GM19043 (cell line): ENCODE measurements at regions not wholly inside any gene's neighbourhood (a gene's known extent, or its start where the extent isn't known, plus 50 kb on each side); places are given as distances from the start of the nearest gene placed in this dataset.

ENCODE experiments used
- ATAC-seq: cut with Tn5 transposase; IDR thresholded peaks from one replicate; pipeline ENCODE4 v1.9.1; 2021; ENCODE audit warnings: low read depth; ENCODE audit not compliant: unreplicated experiment

DNA sequence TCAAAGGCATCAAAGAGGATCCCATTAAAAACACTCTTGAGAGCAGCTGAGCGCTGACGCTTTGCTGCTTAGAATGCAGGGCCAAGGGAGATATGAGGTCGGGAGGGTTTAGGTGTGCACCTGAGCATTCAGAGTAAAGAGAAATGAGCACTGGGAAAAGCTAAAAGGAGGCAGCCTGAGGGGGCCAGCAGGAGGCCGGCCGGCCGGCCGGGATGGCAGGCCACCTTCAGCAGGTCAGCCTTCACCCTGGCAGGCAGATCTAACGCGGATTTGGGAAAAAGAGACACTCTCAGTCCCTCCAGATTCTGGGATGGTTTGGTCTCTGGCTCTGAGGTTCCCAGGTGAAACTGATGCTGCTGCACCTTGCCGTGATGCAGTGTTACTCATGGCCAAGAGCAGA, 393.5 kb downstream of the TRIML1 start:
- no peak for ATAC-seq

DNA sequence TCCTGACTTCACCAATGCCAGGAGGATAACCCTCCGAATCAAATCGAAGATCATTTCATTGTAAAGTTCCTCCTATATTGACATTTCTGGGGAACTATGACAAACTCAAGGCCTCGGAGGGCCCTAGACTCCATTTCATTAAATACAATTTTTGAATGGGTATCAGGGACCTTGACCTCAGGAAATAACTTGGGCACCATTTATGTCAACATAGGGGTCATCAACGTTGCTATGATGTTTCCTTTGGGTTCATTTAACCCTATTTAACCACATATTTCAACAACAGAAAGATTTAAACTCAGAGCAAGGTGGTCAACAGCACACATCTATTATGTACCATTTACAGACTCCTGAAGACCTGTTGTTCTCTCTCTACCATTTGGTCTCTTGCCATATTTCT, 395.1 kb downstream of the TRIML1 start:
- no peak for ATAC-seq

DNA sequence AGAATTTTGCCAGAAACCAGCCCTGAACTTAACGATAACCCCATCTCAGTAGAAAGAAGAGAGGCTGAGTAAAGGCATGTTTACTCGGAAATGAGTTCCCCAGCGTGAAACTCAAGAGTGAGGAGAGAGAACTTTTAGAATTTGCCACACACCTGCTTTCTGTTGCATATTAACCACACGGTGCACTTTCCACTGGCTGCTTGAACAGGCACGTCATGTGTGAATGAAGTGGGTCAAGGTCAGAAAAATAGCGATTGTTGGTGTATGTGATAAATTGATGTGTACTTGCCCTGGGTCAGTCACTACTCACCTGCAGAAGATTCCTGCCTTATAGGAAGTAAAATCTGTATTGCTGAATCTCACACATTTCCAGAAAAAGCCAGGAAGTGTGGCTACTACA, 395.7 kb downstream of the TRIML1 start:
- no peak for ATAC-seq

DNA sequence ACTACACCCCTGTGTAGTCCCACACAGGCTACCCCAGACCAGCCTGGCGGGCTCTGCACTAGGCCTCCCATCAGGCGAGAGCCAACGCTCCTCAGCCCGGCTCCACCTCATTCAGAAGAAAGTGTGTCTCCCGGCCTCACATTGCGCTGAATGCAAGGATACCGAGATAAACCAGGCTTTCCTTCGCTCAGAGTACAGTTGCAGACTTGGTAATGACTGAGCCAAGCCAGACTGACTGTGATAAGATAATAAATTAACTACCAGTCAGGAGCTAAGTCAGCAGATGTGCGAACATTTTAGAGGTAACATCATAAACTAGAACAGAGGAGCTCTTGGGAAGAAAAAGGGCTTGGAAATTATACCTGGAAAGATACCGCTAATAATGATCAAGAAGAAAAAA, 397.6 kb downstream of the TRIML1 start:
- ATAC-seq, result no peak

DNA sequence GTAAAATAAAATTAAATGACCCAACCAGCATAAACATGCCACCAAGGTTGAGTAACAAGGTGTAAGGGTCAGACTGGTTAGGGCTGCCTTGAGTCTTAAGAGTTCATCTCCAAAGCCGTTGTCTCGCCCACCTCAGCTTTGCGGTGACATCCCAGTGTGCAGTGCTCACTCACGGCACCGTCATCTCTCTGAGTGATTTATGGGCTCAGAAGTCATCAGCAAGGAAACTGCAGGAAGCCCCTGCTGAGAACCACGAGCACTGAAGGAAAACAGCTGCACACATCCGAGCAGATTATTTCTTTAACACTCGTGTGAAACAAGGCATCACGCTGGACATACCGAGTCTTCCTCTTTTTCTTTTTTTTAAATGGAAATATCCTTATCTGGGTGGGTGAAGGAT, 411.1 kb downstream of the TRIML1 start:
- no peak for ATAC-seq

DNA sequence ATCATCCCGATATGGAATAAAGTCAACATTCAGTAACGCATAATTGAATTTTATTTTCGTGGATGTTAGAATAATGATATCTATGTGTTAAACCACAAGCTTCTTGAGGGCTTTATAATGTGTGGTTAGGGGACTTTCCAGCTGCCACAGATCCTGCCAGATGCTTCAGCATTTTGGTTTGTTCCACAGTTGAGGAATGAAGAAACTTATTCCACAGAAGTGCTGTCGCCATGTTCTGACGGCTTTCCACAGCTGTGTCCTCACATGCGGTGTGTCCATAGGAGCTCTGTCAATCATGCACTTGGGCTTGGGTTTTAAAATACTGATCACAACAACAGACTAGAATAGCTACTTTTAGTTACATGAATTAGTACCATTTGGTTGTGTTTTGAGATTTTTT, 411.9 kb downstream of the TRIML1 start:
- ATAC-seq, result no peak

DNA sequence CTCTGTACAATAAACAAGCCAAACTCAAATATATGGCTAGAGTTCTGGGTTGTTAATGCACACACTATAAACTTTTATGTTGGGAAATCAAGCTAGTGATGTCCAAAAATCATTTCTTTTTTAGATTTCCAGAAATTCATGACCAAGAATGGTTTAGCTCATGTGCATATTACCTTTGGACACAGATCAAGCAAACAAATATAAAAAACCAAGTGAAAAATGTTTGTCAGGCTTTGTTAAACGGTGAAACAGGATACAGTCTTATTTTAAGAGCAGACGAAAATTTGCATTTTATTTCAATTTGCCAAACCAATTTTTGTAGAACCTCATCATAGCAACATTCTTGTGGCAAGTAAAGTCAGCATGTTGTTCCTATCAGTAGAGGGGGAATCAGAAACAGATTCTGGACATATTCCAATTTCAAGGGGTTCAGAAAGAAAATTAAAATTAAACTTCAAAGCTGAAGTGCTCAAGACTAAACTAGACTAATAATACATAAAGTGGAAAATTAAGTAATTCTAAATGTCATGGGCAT, 413.6 kb downstream of the TRIML1 start:
- no peak for ATAC-seq

DNA sequence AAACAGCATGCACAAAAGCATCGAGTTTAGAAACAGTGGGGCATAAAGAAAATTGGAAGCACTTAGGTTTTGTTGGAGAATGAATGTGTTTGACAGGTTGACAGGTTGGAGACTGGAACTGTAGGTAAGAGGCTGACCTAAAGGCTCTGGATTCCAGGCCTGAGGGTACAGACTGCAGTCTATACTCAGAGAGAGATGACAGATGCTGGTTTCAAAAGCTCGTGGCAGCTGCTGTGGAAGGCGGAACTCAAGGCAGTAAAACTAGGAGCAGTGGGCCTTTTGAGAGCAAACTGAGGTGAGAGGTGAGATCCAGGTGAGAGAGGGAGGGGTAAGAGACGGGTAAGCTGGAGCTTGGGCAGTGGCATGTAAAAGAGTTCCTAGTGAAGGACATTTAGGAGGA, 415.2 kb downstream of the TRIML1 start:
- no peak for ATAC-seq

DNA sequence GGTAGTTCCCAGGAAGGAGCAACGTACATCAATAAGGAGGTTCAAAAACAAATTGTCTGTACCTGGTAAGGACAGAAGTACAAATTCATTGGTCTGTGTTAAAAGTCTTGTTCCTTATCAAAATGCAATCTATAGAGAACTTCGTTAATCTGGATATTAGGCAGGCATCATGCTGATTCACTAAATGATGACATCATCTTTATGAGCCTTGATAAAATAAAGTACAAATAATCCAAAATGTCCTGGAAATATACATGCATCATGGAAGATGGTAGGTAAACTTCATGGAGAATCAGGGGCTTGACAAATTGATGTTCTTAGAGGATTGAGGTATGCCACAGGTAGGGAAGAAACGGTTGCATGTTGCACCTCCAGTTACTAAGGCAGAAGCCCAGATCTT, 433.9 kb downstream of the TRIML1 start:
- ATAC-seq, result no peak

DNA sequence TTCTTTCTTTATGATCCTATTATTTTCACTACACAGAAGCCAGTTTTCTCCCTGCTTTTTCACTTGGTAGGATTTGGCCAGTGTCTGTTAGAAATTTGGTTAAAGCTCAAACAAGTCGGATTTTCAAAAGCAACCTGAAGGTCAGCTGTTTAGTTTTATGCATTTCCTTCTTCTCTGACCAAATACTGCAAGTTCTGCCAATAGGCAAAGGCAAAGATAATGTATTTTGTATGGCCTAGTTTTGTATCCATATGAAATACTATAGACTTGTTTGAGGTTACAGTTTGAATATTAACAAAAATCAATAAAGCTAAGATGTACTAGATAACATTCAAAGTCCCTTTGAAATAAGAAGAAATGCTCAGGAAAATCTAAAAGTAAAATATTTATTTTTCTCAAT, 439.4 kb downstream of the TRIML1 start:
- ATAC-seq, result no peak

DNA sequence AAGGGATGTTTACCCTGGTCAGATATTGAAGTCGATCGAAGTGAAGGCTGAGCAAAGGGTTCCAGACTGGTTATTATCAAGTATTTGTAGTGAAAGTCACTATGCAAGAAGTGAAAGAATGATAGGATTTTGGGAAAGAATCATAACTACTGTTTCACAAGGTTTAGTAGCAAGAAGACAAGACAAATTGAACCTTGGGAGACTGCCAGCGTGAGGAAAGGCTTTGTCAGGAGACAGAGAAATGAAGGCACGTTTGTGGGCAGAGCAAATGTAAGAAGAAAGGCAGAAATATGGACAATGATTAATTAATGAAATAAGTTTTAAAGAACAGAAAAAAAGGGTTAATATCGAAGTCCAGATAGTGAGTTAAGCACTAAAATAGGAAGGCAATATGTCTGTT, 456.8 kb downstream of the TRIML1 start:
- ATAC-seq, result no peak

DNA sequence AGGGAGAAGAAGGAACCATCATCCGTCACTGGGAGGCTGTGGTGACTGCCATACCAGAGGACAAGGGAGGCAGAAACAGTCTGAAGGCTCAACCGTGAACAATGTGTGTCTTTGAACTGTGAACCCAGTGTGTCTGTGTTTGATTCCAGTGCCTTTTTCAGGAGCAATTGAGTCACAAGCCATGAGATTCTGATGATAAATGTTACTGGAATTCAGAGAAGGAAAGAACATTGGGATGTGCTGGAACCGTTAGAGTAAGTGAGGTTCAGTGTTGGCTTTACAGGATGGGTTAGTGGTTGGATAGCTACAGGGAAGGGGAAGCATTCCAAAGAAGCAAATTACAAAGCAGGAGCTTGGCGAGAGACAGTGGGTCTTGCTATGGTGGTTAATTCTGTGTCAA, 464.4 kb downstream of the TRIML1 start:
- ATAC-seq, result no peak

DNA sequence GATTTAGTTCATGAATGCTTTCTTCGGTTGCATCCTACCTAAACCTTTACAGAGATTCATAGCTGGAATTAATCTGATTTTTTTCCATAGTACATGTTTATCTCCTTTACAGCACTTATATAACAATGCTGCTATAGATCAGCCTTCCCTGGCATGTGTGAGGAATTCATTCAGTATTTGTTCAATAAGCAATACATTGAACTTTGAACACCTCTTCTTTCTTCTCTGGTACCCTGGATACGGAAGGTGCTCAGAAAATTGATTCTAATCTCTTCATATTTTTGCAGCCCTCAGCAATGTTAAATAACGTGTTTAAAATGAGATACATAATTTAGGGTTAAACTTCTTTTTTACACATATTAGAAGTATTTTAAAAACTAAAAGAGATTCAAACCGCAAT, 467.4 kb downstream of the TRIML1 start:
- ATAC-seq, result no peak

DNA sequence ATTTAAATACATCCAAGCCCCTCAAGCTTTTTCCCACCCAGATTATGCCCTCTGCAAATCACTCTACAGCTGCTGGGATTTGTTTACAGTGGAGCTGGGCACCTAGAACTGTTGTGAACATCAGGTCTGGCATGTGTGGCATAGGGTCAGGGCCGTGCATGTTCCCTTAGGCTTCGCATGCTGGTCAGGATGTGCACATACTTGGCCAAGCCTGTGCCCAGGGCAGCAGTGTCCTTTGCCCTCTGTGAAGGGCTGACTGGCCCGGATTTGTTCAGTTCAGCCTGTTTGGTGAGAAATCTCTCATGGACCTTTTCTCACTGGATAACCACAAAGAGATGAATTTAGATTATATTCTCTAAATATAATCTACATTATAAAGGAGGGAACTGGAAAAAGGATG, 471.9 kb downstream of the TRIML1 start:
- ATAC-seq, result no peak

DNA sequence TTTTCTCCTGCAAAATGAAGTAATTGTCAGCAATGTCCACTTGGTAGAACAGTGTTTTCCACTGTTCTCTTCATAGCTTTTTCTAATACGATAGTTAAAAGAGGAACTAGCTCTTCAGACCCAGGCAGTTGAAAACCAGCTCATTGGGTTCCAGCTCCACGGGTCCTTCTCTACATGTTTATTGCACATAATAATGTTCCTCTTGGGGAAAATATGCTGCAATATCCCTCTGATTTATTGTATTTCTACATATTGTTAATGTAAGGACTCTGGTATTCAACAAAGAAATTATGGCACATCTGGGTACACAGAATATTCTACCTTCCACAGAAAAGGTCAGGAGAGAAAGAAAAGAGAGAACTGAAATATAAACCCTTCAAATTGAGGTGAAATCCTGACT, 473.4 kb downstream of the TRIML1 start:
- ATAC-seq, result no peak

DNA sequence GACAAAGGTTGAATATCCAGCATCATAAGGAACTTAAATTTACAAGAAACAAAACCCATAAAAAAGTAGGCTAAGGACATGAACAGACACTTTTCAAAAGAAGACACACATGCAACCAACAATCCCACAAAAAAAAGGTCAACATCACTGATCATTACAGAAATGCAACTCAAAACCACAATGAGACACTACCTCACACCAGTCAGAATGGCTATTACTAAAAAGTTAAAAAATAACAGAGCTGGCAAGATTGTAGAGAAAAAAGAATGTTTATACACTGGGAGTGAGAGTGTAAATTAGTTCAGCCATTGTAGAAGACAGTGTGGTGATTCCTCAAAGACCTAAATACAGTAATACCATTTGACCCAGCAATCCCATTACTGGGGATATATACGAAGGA, 474.7 kb downstream of the TRIML1 start:
- no peak for ATAC-seq

DNA sequence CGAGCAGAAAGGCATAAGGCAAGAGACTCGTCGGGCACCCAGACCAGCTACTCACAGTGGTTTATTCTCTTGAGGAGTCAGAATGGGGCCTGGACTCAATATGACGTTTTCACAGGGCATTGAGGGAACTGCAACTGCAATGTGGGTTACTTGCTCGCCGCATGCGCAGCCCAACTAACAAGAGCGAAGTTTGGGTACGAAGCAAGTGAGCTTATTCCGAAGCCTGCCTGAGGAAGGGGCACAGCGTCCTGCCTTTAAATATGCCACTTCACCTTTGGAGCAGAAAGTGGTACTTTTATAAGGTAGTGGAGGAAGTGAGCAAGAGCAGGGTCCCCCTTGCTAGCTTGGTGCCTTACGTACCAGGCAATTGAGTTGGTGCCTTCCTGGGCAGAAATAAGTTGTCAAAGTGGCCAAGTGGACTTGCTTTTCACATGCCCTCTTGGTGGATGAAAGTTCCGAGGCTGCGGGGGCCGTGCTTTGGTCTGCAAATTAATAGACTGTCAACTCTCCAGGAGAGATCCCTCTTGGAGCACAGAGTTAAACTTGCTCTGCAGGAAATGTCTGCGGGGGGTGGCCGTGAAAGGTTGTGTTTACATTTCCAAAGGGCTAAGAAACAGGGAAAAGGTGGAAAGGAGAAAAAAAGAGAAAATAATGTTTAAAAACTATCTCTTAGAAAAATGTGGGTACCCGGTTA, 480.4 kb downstream of the TRIML1 start:
- no peak for ATAC-seq

DNA sequence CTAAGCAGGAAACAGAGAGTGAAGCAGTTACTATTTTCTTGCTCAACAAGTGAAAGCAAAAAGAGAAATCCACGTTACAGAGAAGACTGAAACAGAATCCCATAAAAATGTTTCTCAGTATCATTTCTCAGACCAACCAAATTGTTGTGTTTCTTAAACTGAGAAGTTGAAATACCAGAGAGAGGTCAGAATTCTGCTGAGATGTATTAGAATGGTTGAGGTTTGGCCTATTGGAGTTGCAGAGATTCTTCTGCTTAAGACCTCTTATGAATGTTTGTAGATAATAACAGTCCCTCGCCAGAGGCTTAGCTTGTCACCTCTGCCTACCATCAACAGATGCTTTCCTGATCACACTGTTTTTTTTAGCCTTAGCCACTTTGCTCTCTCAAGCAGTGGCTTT, 481.4 kb downstream of the TRIML1 start:
- no peak for ATAC-seq

DNA sequence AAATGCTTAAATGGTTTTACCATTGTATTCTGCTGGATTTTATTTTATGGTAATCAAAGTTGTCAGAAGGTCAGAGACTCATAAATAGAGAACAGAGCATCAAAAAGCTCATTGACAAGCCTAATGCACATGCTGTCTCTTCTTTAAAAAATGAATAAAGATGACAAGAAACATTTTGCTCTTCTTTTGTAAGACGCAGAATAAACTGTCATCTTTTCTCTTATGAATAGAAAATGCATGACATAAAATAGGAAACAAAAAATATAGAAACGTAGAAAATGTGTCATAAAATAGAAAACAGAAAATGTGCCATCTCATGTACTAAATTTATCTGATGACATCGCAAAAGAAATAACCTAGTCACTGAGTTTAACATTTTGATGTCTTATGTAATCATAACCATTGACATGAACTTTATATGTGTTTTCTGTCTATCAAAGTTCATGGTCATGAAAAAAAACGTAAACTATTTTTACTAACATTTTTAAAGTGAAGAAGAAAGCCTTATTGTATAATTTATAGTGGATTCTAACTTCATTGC, 484.1 kb downstream of the TRIML1 start:
- no peak for ATAC-seq

DNA sequence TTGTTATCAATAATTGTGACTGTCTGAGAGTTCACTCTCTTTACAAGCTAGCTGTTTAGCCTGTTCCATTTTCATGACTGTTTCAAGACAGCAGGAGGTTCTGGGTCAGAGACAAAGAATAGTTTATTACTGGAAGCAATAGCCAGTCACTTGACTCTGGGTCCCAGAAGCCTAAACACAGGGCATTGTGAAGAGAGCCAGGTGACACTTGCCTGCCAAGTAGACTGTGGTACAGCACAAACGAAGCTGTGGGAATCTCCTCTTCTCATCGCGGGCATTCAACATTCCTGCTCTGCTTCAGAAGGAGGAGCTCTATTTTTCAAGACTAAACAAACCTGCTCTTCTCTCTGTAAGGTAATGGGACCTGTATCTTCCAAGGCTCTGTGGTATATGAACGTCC, 485.1 kb downstream of the TRIML1 start:
- ATAC-seq, result no peak

DNA sequence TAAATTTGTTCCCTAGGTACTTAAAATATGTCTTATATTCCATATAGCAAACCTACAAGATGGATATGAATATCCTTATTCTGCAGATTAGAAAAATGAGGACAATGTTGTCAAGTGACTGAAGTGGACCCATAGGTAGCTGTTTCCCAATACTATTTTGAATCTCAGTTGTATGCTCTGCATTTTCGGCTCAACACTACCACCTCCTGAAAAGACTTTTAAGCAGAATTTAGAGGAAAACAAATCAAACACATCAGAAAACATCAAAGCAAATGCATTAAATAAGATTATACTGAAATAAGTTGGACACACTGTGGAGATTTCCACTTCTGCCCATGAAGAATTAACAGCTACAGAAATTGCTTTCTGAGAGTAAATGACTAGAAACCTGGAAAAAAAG, 488.7 kb downstream of the TRIML1 start:
- no peak for ATAC-seq

DNA sequence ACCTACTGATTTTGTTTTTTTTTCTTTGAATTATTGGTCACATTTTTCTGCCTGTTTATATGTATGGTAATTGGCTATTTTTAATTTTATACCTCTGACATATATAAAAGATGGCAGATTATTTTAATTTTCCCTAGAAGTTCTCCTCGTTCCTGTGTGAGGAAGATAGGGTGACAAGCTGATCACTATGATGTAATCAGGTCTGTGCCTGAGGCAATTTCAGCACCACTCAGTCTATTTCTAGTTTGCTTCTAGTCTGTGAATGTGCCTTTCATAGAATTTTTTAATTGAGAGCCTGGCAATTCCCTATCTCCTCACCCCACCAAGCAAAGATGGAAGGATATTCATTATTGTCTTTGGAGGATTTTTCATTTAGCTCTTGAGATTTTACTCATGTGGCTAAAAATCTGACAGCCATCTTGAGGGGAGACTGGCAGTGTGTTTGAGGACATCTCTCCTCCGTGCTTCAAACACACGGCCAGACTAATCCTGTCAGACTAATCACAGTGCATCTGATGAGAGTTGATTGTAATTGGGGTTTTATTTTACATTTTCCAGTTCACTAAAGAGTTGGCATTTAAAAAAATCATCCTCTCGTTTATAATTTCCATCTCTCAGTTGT, 500.3 kb downstream of the TRIML1 start:
- no peak for ATAC-seq
